Psoas muscle (tissue), 7 donors: ENCODE measurements at regions not wholly inside any gene's neighbourhood (a gene's known extent, or its start where the extent isn't known, plus 50 kb on each side); places are given as distances from the start of the nearest gene placed in this dataset.
"Not testable (repeated sequence)": the region's sequence is repeated elsewhere in the genome, so short reads cannot be mapped to it uniquely, and the experiment has no call there.

Experiments used
- ATAC-seq, 4 donors: fragments of 200-7000 bp; cut with Tn5 transposase; one replicate each; pipeline ENCODE4 v1.9.1; 2020; ENCODE audit warnings: moderate library complexity in 3 of 4, mild to moderate bottlenecking in 2 of 4
- DNase-seq, 2 donors: peaks; one replicate each; pipeline ENCODE4 v3.0.0-alpha.2; 2020
- H3K27ac ChIP-seq: fragments of 200-600 bp; one replicate; pipeline ENCODE4 v1.8.0; 2022
- H3K27me3 ChIP-seq, 3 donors: fragments of 200-600 bp in 1 of 3; one replicate each; pipeline versions ENCODE4 v1.6.1 to v1.8.0; 2013 to 2022; ENCODE audit warnings: low read length in 2 of 3, mild to moderate bottlenecking in 2 of 3, moderate library complexity in 1 of 3; ENCODE audit not compliant: insufficient read depth in 3 of 3
- H3K36me3 ChIP-seq, 2 donors: fragments of 200-600 bp in 1 of 2; one replicate each; pipeline versions ENCODE4 v1.6.1 to v1.8.0; 2013 to 2022; ENCODE audit warnings: low read depth in 1 of 2, mild to moderate bottlenecking in 1 of 2, moderate library complexity in 1 of 2; ENCODE audit not compliant: insufficient read depth in 1 of 2
- H3K4me1 ChIP-seq: fragments of 200-600 bp; one replicate; pipeline ENCODE4 v1.8.0; 2022
- H3K4me3 ChIP-seq: fragments of 200-600 bp; one replicate; pipeline ENCODE4 v1.8.0; 2022; ENCODE audit warnings: mild to moderate bottlenecking
- H3K9me3 ChIP-seq: fragments of 200-600 bp; one replicate; pipeline ENCODE4 v1.8.0; 2022
- WGBS, 3 donors: extraction: QIAGEN DNeasy Blood & Tissue Kit; methylation state at CpG; one replicate each; pipeline versions ENCODE4 v1.1.6 to v1.1.7; 2013; 5-methylcytosine and 5-hydroxymethylcytosine counted together
- intact Hi-C, 2 donors: fragments of 100-400 bp; cut with DNase I; formaldehyde crosslinking; loops; one replicate each; pipeline versions ENCODE4 v1.11.0 to v1.14.2; 2022
- TF ChIP-seq, protein P1 (sequence below): fragments of 200-600 bp; IDR thresholded peaks from one replicate; pipeline ENCODE4 v1.8.0; 2022; ENCODE audit warnings: antibody characterized with exemption
- donor health status: healthy with polysubstance abuse.
- donor health status: DM: no; HTN: no; CAD: no; lungs with moderate emphysema.
- donor health status: Bipolar disorder and iron deficiency.
- donor health status: healthy.
- donor health status: DM: yes; HTN: yes; CAD: no.
- donor health status: DM: no; HTN: no; CAD: no.
- donor health status: DM: yes; HTN: yes; CAD: no.

- ATAC-seq: no peak
These were observed 1015.6 kb downstream of the PLA2G4A start for GRCh38 chr1:187844313-187844712.

DNA sequence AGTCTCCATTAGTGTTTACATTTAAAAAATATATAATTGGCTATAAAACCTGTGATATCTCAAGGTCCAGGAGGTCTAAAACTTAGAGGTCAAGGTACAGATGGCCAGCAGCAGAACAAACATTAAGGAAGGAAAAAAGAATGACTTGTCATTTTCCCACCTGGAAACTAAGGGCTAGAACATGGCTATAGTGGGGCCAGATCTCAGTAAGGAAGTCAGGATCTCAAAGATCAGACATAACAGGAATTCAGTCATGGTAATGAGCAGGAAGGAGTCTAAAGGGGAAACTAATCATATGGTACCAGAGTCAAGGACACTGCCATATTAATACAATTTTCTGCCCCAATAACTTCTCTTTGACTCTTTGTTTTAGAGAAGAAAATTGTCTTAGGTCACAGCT is 1018.8 kb downstream of the PLA2G4A start:
- no peak for ATAC-seq
- Histone ChIP-seq H3K27ac (no peak overlapping the region), H3K36me3 (no peaks in the 10 kb centered on the region), H3K4me3 (no peak overlapping the region), H3K27me3 (no peaks in the 10 kb centered on the region), H3K4me1 (no peaks in the 10 kb centered on the region), H3K9me3 (no peaks in the 10 kb centered on the region)
- TF ChIP-seq, protein P1, sequence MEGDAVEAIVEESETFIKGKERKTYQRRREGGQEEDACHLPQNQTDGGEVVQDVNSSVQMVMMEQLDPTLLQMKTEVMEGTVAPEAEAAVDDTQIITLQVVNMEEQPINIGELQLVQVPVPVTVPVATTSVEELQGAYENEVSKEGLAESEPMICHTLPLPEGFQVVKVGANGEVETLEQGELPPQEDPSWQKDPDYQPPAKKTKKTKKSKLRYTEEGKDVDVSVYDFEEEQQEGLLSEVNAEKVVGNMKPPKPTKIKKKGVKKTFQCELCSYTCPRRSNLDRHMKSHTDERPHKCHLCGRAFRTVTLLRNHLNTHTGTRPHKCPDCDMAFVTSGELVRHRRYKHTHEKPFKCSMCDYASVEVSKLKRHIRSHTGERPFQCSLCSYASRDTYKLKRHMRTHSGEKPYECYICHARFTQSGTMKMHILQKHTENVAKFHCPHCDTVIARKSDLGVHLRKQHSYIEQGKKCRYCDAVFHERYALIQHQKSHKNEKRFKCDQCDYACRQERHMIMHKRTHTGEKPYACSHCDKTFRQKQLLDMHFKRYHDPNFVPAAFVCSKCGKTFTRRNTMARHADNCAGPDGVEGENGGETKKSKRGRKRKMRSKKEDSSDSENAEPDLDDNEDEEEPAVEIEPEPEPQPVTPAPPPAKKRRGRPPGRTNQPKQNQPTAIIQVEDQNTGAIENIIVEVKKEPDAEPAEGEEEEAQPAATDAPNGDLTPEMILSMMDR: no peak
- intact Hi-C loops: no loop called here
- DNase-seq: no peak

More at GRCh38 chr1:187844313-187844712, 1015.6 kb downstream of the PLA2G4A start:
- Histone ChIP-seq H3K4me3 (no peak overlapping the region), H3K9me3 (no peaks in the 10 kb centered on the region), H3K4me1 (no peaks in the 10 kb centered on the region), H3K36me3 (no peaks in the 10 kb centered on the region), H3K27me3 (no peaks in the 10 kb centered on the region), H3K27ac (no peak overlapping the region)
- intact Hi-C loops: no loop called here
- TF ChIP-seq, protein P1: no peak
- WGBS, 3 donors: 82 to 88% (median 83%) methylated on average over 3 of the region's 3 CpGs
- no peak for DNase-seq

DNA sequence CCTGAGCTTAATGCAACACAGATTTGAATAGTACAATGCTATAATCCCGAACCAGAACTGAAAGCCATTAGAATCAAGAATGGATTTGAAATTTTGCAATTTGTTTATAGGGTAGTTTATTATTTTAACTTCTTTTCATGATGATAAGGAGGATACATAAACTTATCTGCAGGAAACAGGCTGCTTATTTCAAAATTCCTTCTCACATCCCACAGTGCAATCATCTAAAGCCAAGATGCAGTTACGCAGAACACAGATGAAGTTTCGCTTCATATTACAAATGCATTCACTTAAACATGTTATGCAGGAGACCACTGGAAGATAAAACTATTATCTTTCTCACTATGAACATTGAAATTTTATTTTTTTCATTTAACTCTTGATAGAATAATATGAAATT is 1019.6 kb downstream of the PLA2G4A start:
- H3K27ac ChIP-seq: no peak overlapping the region
- TF ChIP-seq, protein P1: no peak
- H3K27me3 ChIP-seq: no peaks in the 10 kb centered on the region
- no peaks in the 10 kb centered on the region for H3K9me3 ChIP-seq
- H3K4me3 ChIP-seq: no peak overlapping the region
- intact Hi-C loops: no loop called here
- WGBS, 3 donors: 42 to 45% (median 43%) methylated on average over 3 of the region's 3 CpGs
- no peaks in the 10 kb centered on the region for H3K4me1 ChIP-seq
- H3K36me3 ChIP-seq: no peaks in the 10 kb centered on the region
- DNase-seq (no peak), ATAC-seq (no peak)

- H3K4me3 ChIP-seq, H3K9me3 ChIP-seq, ATAC-seq, intact Hi-C loops, H3K36me3 ChIP-seq, H3K27ac ChIP-seq, H3K4me1 ChIP-seq, H3K27me3 ChIP-seq: not testable (repeated sequence)
- DNase-seq: peak in 1 of 2 donors; percentile 48
- WGBS, 3 donors: 89 to 97% (median 90%) methylated on average over 23 to 26 of the region's 26 CpGs
These were observed 1021.4 kb downstream of the PLA2G4A start for GRCh38 chr1:187850146-187850545.

GRCh38 chr1:187853505-187853904 is 1024.8 kb downstream of the PLA2G4A start:
- Histone ChIP-seq H3K27me3 (no peaks in the 10 kb centered on the region), H3K27ac (no peak overlapping the region), H3K36me3 (no peaks in the 10 kb centered on the region), H3K9me3 (no peaks in the 10 kb centered on the region), H3K4me3 (no peak overlapping the region), H3K4me1 (no peaks in the 10 kb centered on the region)
- no peak for DNase-seq
- intact Hi-C loops: no loop called here
- ATAC-seq: no peak
- TF ChIP-seq, protein P1: no peak
- 93 to 95% (median 94%) methylated on average over 2 of the region's 2 CpGs for WGBS, 3 donors
